OCI-LY7 (cell line): ENCODE measurements at regions not wholly inside any gene's neighbourhood (a gene's known extent, or its start where the extent isn't known, plus 50 kb on each side); places are given as distances from the start of the nearest gene placed in this dataset.

Experiments used
- BruUV-seq: library from RNA; stranded (reverse); fragments of 400-500 nt; replicated peaks from 2 replicates; lab custom pipeline; 2021; lab: Mats Ljungman, UMichigan
- CTCF ChIA-PET: fragments of 300-600 bp; sonication (Branson Sonifier 250); formaldehyde crosslinking; loops from one replicate; lab custom pipeline; 2022; ENCODE audit warnings: antibody characterized with exemption; ENCODE audit not compliant: unreplicated experiment; lab: Charles Lee
- POLR2A ChIA-PET: fragments of 300-600 bp; sonication (Branson Sonifier 250); formaldehyde crosslinking; loops from one replicate; lab custom pipeline; 2022; ENCODE audit warnings: antibody characterized with exemption; lab: Charles Lee
- DNase-seq: peaks from one replicate; pipeline ENCODE4 v3.0.0-alpha.2; 2015; ENCODE audit warnings: low spot score
- H2AFZ ChIP-seq: fragments of 200-600 bp; sonication (generic), shearing (Covaris generic); 2 replicates; pipeline ENCODE4 v1.6.1; 2014; ENCODE audit warnings: mild to moderate bottlenecking, antibody characterized with exemption, low read length, moderate library complexity
- H3K27ac ChIP-seq: fragments of 200-600 bp; sonication (generic); 2 replicates; pipeline ENCODE4 v1.5.1; 2014; ENCODE audit warnings: mixed run types, low read depth, mild to moderate bottlenecking, moderate library complexity, low read length, inconsistent platforms; ENCODE audit not compliant: poor library complexity, severe bottlenecking
- H3K36me3 ChIP-seq: fragments of 200-600 bp; sonication (generic); 2 replicates; pipeline ENCODE4 v1.6.1; 2014; ENCODE audit warnings: mild to moderate bottlenecking, antibody characterized with exemption, low read length, moderate library complexity, mixed read lengths; ENCODE audit not compliant: insufficient read depth
- H3K4me1 ChIP-seq: fragments of 200-600 bp; sonication (generic); 2 replicates; pipeline ENCODE4 v1.5.1; 2014; ENCODE audit warnings: mild to moderate bottlenecking, low read length; ENCODE audit not compliant: insufficient read depth, poor library complexity, severe bottlenecking
- H3K4me2 ChIP-seq: fragments of 200-600 bp; sonication (generic); 2 replicates; pipeline ENCODE4 v1.6.1; 2014; ENCODE audit warnings: mild to moderate bottlenecking, low read length
- H3K4me3 ChIP-seq: fragments of 200-600 bp; sonication (generic); 2 replicates; pipeline ENCODE4 v1.5.1; 2014; ENCODE audit warnings: mild to moderate bottlenecking, low read depth, low read length; ENCODE audit not compliant: poor library complexity, severe bottlenecking
- H3K79me2 ChIP-seq: fragments of 200-600 bp; sonication (generic); 2 replicates; pipeline ENCODE4 v1.6.1; 2016; ENCODE audit warnings: low read depth, mild to moderate bottlenecking, low read length, moderate library complexity, mixed read lengths; ENCODE audit not compliant: insufficient read depth
- H3K9me2 ChIP-seq: fragments of 200-600 bp; sonication (generic); 2 replicates; pipeline ENCODE4 v1.6.1; 2016; ENCODE audit warnings: mild to moderate bottlenecking, low read length, mixed read lengths; ENCODE audit not compliant: insufficient read depth
- H3K9me3 ChIP-seq: fragments of 200-600 bp; sonication (generic); 2 replicates; pipeline ENCODE4 v1.6.1; 2014; ENCODE audit warnings: mild to moderate bottlenecking, mixed run types, low read length, mixed read lengths
- H4K20me1 ChIP-seq: fragments of 200-600 bp; sonication (generic); 2 replicates; pipeline ENCODE4 v1.6.1; 2014; ENCODE audit warnings: mild to moderate bottlenecking, antibody characterized with exemption, low read length, moderate library complexity, mixed read lengths; ENCODE audit not compliant: insufficient read depth
- CTCF ChIP-seq: fragments of 200-600 bp; sonication (generic); conservative IDR thresholded peaks from 2 replicates; pipeline ENCODE4 v1.5.1; 2014; ENCODE audit warnings: mild to moderate bottlenecking, antibody characterized with exemption, low read length, moderate library complexity, mixed read lengths
- EZH2phosphoT487 ChIP-seq: fragments of 200-600 bp; sonication (generic); IDR thresholded peaks from 2 replicates; pipeline ENCODE4 v1.6.1; 2018; ENCODE audit warnings: low read depth, borderline replicate concordance, mild to moderate bottlenecking, mixed run types, antibody characterized with exemption, low read length, moderate library complexity, mixed read lengths
- intact Hi-C: fragments of 100-400 bp; cut with micrococcal nuclease; formaldehyde crosslinking; loops from one replicate; pipeline ENCODE4 v1.10.0; 2022; ENCODE audit not compliant: unreplicated experiment

DNA sequence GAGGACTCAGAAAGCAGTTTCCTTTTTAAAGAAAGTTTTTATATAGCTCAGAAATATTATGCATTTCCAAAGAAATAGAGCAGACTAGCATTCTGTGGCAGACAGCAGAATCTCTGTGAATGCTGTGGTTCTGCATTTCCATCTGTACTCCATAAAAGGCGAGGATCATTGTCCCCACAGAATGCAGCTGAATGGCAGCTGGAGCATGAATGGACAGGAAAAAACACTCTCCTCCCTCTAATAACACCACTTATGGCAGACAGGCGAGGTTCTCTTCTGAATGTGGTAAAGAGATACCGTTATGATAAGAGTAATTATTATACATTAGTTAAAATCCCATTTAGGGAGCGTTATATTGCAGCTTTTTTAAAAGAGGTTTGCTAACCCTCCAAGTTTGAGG, 81.4 kb upstream of the WLS start:
- ChIA-PET CTCF (no interaction called here), POLR2A (no interaction called here)
- intact Hi-C loops: no loop called here
- Histone ChIP-seq H3K27ac (no peak overlapping the region), H4K20me1 (no peaks in the 10 kb centered on the region), H3K36me3 (no peaks in the 10 kb centered on the region), H3K4me3 (no peak overlapping the region), H3K4me1 (no peaks in the 10 kb centered on the region), H2AFZ (no peak overlapping the region), H3K79me2 (no peaks in the 10 kb centered on the region), H3K9me3 (no peaks in the 10 kb centered on the region), H3K4me2 (no peak overlapping the region), H3K9me2 (no peaks in the 10 kb centered on the region)
- DNase-seq: no peak
- TF ChIP-seq EZH2phosphoT487 (no peak), CTCF (no peak)
- no TSS peak for BruUV-seq

DNA sequence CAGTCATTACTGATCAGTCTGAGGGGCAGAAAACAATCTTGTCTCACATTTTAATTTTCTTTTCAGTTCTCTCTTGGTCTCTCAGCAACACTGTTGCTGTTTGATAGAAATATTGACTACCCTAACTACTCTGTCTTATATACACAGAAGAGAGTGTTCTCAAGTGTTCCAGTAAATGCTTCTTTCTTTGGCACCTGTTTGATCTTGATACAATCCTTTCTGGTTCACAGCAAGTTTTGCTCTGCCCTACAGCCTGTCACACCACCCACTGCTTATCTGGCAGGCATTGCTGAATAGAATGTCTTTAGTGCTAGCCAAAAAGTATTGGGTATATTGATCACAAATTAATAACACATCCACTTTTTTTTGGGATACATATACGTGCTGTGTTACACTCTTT, 75.7 kb upstream of the WLS start:
- no peaks in the 10 kb centered on the region for H3K4me1 ChIP-seq
- TF ChIP-seq EZH2phosphoT487 (no peak), CTCF (no peak)
- H3K4me3 ChIP-seq: no peak overlapping the region
- no peaks in the 10 kb centered on the region for H3K79me2 ChIP-seq
- H3K27ac ChIP-seq: no peak overlapping the region
- H3K9me3 ChIP-seq: no peaks in the 10 kb centered on the region
- CTCF ChIA-PET: no interaction called here
- intact Hi-C loops: no loop called here
- no peak for DNase-seq
- POLR2A ChIA-PET: interaction anchor here (0.5 kb wide), 1 partner anchor 133 kb away, joined by 3 read pairs; no protein-coding TSS in a partner anchor
- H3K9me2 ChIP-seq: no peaks in the 10 kb centered on the region
- H3K36me3 ChIP-seq: no peaks in the 10 kb centered on the region
- no peak overlapping the region for H3K4me2 ChIP-seq
- H4K20me1 ChIP-seq: no peaks in the 10 kb centered on the region
- no peak overlapping the region for H2AFZ ChIP-seq
- no TSS peak for BruUV-seq

GRCh38 chr1:68307378-68307787, 75.1 kb upstream of the WLS start:
- Histone ChIP-seq H3K4me1 (no peaks in the 10 kb centered on the region), H4K20me1 (no peaks in the 10 kb centered on the region), H2AFZ (no peak overlapping the region), H3K27ac (no peak overlapping the region), H3K36me3 (no peaks in the 10 kb centered on the region), H3K4me2 (no peak overlapping the region), H3K4me3 (no peak overlapping the region), H3K9me2 (no peaks in the 10 kb centered on the region), H3K9me3 (no peaks in the 10 kb centered on the region), H3K79me2 (no peaks in the 10 kb centered on the region)
- no peak for DNase-seq
- intact Hi-C loops: no loop called here
- ChIA-PET CTCF (no interaction called here), POLR2A (interaction anchor here (0.5 kb wide), 1 partner anchor 132 kb away, joined by 3 read pairs; no protein-coding TSS in a partner anchor)
- TF ChIP-seq CTCF: no peak
- TF ChIP-seq EZH2phosphoT487: no peak
- BruUV-seq: no TSS peak
